ENCODE measurements at regions not wholly inside any gene's neighbourhood (a gene's known extent, or its start where the extent isn't known, plus 50 kb on each side); places are given as distances from the start of the nearest gene placed in this dataset.

DNA sequence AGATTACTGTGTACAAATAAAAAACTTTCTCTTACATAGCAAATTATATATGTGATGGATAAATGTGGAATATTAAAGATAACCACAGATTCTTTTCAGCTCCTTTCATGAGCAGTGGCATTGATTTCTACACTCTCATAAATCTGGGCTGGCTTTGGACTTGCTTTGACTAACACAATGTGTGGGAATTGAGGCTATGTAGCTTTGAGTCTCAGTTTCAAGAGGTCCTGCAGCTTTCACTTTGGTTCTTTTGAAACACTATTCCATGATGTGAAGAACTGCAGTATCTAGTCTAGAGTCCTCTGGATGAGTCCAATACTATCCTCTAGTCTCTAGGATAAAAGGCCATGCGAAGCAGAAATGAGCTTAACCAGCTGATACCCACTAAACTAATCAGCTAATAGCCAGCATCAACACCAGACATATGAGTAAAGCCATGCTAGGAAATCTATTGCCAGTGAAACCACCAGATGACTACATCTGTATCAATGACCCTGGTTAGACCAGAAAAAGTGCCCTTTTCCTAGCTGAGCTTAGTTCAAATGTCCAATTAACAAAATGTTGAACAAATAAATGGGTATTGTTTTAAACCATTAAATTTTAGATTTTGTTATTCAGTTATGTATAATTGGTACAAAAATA is 274.9 kb upstream of the ZPLD1 start:
- Histone ChIP-seq H3K4me1 (ENCODE audit: control insufficient read depth in 1 of 2, insufficient read depth in 2 of 2, low read length in 2 of 2) (no peaks in the 10 kb centered on the region), H3K27me3 (ENCODE audit: control insufficient read depth in 2 of 2, insufficient read depth in 2 of 2, low read length in 2 of 2) (no peaks in the 10 kb centered on the region), H3K9me3 (replicated peaks in 1 of 2; ENCODE audit: control insufficient read depth in 1 of 2, insufficient read depth in 1 of 2, low read length in 2 of 2) (no peaks in the 10 kb centered on the region), H3K36me3 (replicated peaks in 1 of 2; ENCODE audit: control insufficient read depth in 1 of 2, insufficient read depth in 2 of 2, low read length in 2 of 2) (no peaks in the 10 kb centered on the region), H3K79me2 (ENCODE audit: insufficient read depth, low read length) (no peaks in the 10 kb centered on the region), H3K4me3 (replicated peaks in 1 of 3; ENCODE audit: low read depth in 2 of 3, low read length in 3 of 3) (no peak overlapping the region), H3K4me2 (replicated peaks; ENCODE audit: extremely low read depth, low read length, poor library complexity, severe bottlenecking) (no peak overlapping the region), H2AFZ (ENCODE audit: insufficient read depth, low read depth, low read length, poor library complexity, severe bottlenecking) (no peak overlapping the region), H4K20me1 (ENCODE audit: insufficient read depth, low read length) (no peaks in the 10 kb centered on the region), H3K27ac (ENCODE audit: low read depth in 1 of 2, low read length in 2 of 2) (no peak overlapping the region), H3K9ac (ENCODE audit: insufficient read depth, low read length, poor library complexity, severe bottlenecking) (no peak overlapping the region)
- peaks cover 0 to 3% (median 1%) of the 10 kb centered on the region in 7 donors for H3K9me3 Mint-ChIP-seq
- no peaks in the 10 kb centered on the region for H3K4me1 Mint-ChIP-seq
- no peaks in the 10 kb centered on the region for H3K36me3 Mint-ChIP-seq
- DNase-seq: no peak
- no CpG with 5 or more reads among the region's 1 CpG for WGBS (ENCODE audit: insufficient coverage)
- intact Hi-C loops (cut with micrococcal nuclease): no loop called here
- H3K4me3 Mint-ChIP-seq: no peak overlapping the region
- TF ChIP-seq, protein P1, sequence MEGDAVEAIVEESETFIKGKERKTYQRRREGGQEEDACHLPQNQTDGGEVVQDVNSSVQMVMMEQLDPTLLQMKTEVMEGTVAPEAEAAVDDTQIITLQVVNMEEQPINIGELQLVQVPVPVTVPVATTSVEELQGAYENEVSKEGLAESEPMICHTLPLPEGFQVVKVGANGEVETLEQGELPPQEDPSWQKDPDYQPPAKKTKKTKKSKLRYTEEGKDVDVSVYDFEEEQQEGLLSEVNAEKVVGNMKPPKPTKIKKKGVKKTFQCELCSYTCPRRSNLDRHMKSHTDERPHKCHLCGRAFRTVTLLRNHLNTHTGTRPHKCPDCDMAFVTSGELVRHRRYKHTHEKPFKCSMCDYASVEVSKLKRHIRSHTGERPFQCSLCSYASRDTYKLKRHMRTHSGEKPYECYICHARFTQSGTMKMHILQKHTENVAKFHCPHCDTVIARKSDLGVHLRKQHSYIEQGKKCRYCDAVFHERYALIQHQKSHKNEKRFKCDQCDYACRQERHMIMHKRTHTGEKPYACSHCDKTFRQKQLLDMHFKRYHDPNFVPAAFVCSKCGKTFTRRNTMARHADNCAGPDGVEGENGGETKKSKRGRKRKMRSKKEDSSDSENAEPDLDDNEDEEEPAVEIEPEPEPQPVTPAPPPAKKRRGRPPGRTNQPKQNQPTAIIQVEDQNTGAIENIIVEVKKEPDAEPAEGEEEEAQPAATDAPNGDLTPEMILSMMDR (IDR thresholded peaks at IDR 0.05): no peak
- H3K27me3 Mint-ChIP-seq (ENCODE audit: low read depth in 3 of 3): peaks cover 0 to 4% (median 2%) of the 10 kb centered on the region in 3 donors
- no peak overlapping the region for H3K27ac Mint-ChIP-seq

DNA sequence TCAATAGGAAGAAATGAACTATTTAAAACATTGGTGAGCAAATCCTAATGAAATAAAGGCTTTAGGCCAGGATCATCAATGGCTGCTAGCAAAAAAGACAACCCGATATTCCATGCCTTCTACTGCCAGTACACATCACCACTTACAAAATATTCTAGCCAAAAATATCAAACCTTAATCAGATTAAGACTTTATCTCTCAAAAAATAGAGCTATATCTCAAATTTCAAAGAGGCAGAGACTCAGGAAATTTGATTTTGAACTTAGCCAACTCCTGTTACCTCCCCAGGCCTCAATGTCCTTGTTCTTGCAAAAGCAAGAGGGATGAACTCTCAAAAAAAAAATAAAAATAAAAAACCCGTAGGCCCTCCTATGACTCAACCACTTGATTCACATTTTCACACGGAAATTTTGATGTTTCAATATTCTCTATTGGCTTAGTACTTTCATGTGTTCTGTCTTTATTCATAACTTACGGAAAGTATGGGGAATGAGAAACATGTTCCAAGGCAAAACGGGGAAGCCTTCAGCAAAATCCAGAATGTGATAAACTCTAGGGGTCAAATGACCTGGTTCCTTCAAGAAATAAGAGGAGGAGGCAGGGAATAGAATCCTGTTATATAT is 273.3 kb upstream of the ZPLD1 start:
- Histone ChIP-seq H3K27me3 (ENCODE audit: control insufficient read depth in 2 of 2, insufficient read depth in 2 of 2, low read length in 2 of 2) (no peaks in the 10 kb centered on the region), H3K27ac (ENCODE audit: low read depth in 1 of 2, low read length in 2 of 2) (no peak overlapping the region), H3K79me2 (ENCODE audit: insufficient read depth, low read length) (no peaks in the 10 kb centered on the region), H2AFZ (ENCODE audit: insufficient read depth, low read depth, low read length, poor library complexity, severe bottlenecking) (no peak overlapping the region), H3K9me3 (replicated peaks in 1 of 2; ENCODE audit: control insufficient read depth in 1 of 2, insufficient read depth in 1 of 2, low read length in 2 of 2) (no peaks in the 10 kb centered on the region), H3K36me3 (replicated peaks in 1 of 2; ENCODE audit: control insufficient read depth in 1 of 2, insufficient read depth in 2 of 2, low read length in 2 of 2) (no peaks in the 10 kb centered on the region), H3K9ac (ENCODE audit: insufficient read depth, low read length, poor library complexity, severe bottlenecking) (no peak overlapping the region), H3K4me2 (replicated peaks; ENCODE audit: extremely low read depth, low read length, poor library complexity, severe bottlenecking) (no peak overlapping the region), H4K20me1 (ENCODE audit: insufficient read depth, low read length) (no peaks in the 10 kb centered on the region), H3K4me1 (ENCODE audit: control insufficient read depth in 1 of 2, insufficient read depth in 2 of 2, low read length in 2 of 2) (no peaks in the 10 kb centered on the region), H3K4me3 (replicated peaks in 1 of 3; ENCODE audit: low read depth in 2 of 3, low read length in 3 of 3) (no peak overlapping the region)
- H3K4me1 Mint-ChIP-seq: no peaks in the 10 kb centered on the region
- H3K27ac Mint-ChIP-seq: peak overlapping the region in 1 of 7 donors; percentile 55
- intact Hi-C loops (cut with micrococcal nuclease): no loop called here
- no peak overlapping the region for H3K4me3 Mint-ChIP-seq
- no peak for DNase-seq
- peaks cover 0 to 4% (median 0%) of the 10 kb centered on the region in 3 donors for H3K27me3 Mint-ChIP-seq (ENCODE audit: low read depth in 3 of 3)
- TF ChIP-seq, protein P1 (IDR thresholded peaks at IDR 0.05): no peak
- WGBS (ENCODE audit: insufficient coverage): 100% methylated on average over 2 of the region's 5 CpGs
- H3K36me3 Mint-ChIP-seq: no peaks in the 10 kb centered on the region
- H3K9me3 Mint-ChIP-seq: peaks cover 0 to 4% (median 0%) of the 10 kb centered on the region in 7 donors
